H1 (cell line): ENCODE measurements at regions not wholly inside any gene's neighbourhood (a gene's known extent, or its start where the extent isn't known, plus 50 kb on each side); places are given as distances from the start of the nearest gene placed in this dataset.

Experiments used
- CTCF ChIA-PET: fragments of 300-600 bp; sonication (Branson Sonifier 250); formaldehyde crosslinking; loops from one replicate; lab custom pipeline; 2021; ENCODE audit not compliant: partially characterized antibody; lab: Charles Lee
- POLR2A ChIA-PET: fragments of 300-600 bp; sonication (Branson Sonifier 250); formaldehyde crosslinking; loops from one replicate; lab custom pipeline; 2021; ENCODE audit warnings: inconsistent platforms; ENCODE audit not compliant: partially characterized antibody; lab: Charles Lee
- DNase-seq, 2 experiments: peaks; one replicate each; pipeline versions ENCODE4 v3.0.0 to v3.0.0-alpha.2; 2010 to 2022; ENCODE audit warnings: low spot score in 2 of 2, low read depth in 1 of 2, mixed read lengths in 1 of 2
- FAIRE-seq: peaks from 2 replicates; lab custom pipeline; 2011; peaks lifted over from hg19 to GRCh38; lab: Jason Lieb, UNC
- H2AFZ ChIP-seq: 2 replicates; pipeline ENCODE4 v1.8.1; 2012; ENCODE audit warnings: low read length, inconsistent platforms
- H2AK5ac ChIP-seq: 2 replicates; pipeline ENCODE4 v1.6.1; 2013; ENCODE audit warnings: low read depth, low read length
- H2BK120ac ChIP-seq: replicated peaks from 2 replicates; pipeline ENCODE3; 2013; ENCODE audit warnings: low read depth, low read length, inconsistent platforms
- H2BK12ac ChIP-seq: 2 replicates; pipeline ENCODE4 v1.6.1; 2013; ENCODE audit warnings: low read depth, low read length
- H2BK15ac ChIP-seq: 2 replicates; pipeline ENCODE4 v1.6.1; 2013; ENCODE audit warnings: low read length
- H2BK20ac ChIP-seq: 2 replicates; pipeline ENCODE4 v1.6.1; 2013; ENCODE audit warnings: low read length
- H2BK5ac ChIP-seq: 2 replicates; pipeline ENCODE4 v1.6.1; 2013; ENCODE audit warnings: low read depth, low read length
- H3K14ac ChIP-seq: 2 replicates; pipeline ENCODE4 v1.6.1; 2013; ENCODE audit warnings: inconsistent platforms; ENCODE audit not compliant: insufficient read length
- H3K18ac ChIP-seq: 2 replicates; pipeline ENCODE4 v1.6.1; 2013; ENCODE audit warnings: low read length; ENCODE audit errors: extremely low read depth
- H3K23ac ChIP-seq: 2 replicates; pipeline ENCODE4 v1.6.1; 2013; ENCODE audit warnings: inconsistent platforms; ENCODE audit not compliant: insufficient read length
- H3K23me2 ChIP-seq: 2 replicates; pipeline ENCODE4 v1.6.1; 2013; ENCODE audit warnings: low read depth, low read length
- H3K27ac ChIP-seq: 2 replicates; pipeline ENCODE4 v1.6.1; 2011; ENCODE audit warnings: low read depth, low read length, inconsistent platforms
- H3K27me3 ChIP-seq, 4 experiments: replicated peaks in 1 of 4; 1 replicate in 1 of 4; 2 replicates in 3 of 4; pipeline versions ENCODE4 v1.6.1 to v1.8.1; 2011 to 2013; ENCODE audit warnings: low read length in 3 of 4, mild to moderate bottlenecking in 3 of 4, inconsistent platforms in 2 of 4, mixed read lengths in 2 of 4, moderate library complexity in 1 of 4; ENCODE audit not compliant: control insufficient read depth in 3 of 4, insufficient read depth in 3 of 4; ENCODE audit errors: extremely low read depth in 1 of 4
- H3K36me3 ChIP-seq, 4 experiments: 2 replicates each; pipeline versions ENCODE4 v1.6.1 to v1.8.1; 2011 to 2013; ENCODE audit warnings: mild to moderate bottlenecking in 4 of 4, low read length in 3 of 4, moderate library complexity in 2 of 4, control low read depth in 1 of 4, inconsistent platforms in 1 of 4; ENCODE audit not compliant: insufficient read depth in 4 of 4, control insufficient read depth in 2 of 4
- H3K4ac ChIP-seq: replicated peaks from 2 replicates; pipeline ENCODE3; 2013; ENCODE audit warnings: low read length, low read depth, mixed read lengths, inconsistent platforms; ENCODE audit not compliant: insufficient read length
- H3K4me1 ChIP-seq, 4 experiments: replicated peaks in 1 of 4; 1 replicate in 1 of 4; 2 replicates in 3 of 4; pipeline versions ENCODE4 v1.6.1 to v1.8.1; 2011 to 2013; ENCODE audit warnings: low read length in 3 of 4, inconsistent platforms in 2 of 4, mixed read lengths in 1 of 4; ENCODE audit not compliant: insufficient read depth in 4 of 4, control insufficient read depth in 3 of 4
- H3K4me2 ChIP-seq, 2 experiments: 2 replicates each; pipeline versions ENCODE4 v1.6.1 to v1.8.1; 2011 to 2013; ENCODE audit warnings: low read depth in 2 of 2, low read length in 2 of 2, control low read depth in 1 of 2, inconsistent platforms in 1 of 2, mild to moderate bottlenecking in 1 of 2; ENCODE audit not compliant: insufficient read depth in 1 of 2
- H3K4me3 ChIP-seq, 4 experiments: fragments of 200-600, 300-600 bp in 1 of 4; sonication (generic), shearing (Covaris generic), sonication (Bioruptor Twin) in 1 of 4; 2 replicates each; pipeline versions ENCODE4 v1.5.1 to v1.8.1; 2011 to 2016; ENCODE audit warnings: low read length in 4 of 4, low read depth in 3 of 4, control low read depth in 2 of 4, inconsistent platforms in 2 of 4, mild to moderate bottlenecking in 2 of 4, mixed read lengths in 1 of 4, moderate library complexity in 1 of 4; ENCODE audit not compliant: insufficient read depth in 2 of 4; ENCODE audit errors: extremely low read depth in 1 of 4
- H3K56ac ChIP-seq: replicated peaks from 2 replicates; pipeline ENCODE3; 2013; ENCODE audit warnings: low read depth, mild to moderate bottlenecking, mixed read lengths, low read length, inconsistent platforms; ENCODE audit not compliant: insufficient read length
- H3K79me1 ChIP-seq: 2 replicates; pipeline ENCODE4 v1.6.1; 2013; ENCODE audit warnings: low read depth, low read length, control low read depth
- H3K79me2 ChIP-seq, 2 experiments: 2 replicates each; pipeline versions ENCODE4 v1.6.1 to v1.8.1; 2012 to 2013; ENCODE audit warnings: low read length in 2 of 2, mild to moderate bottlenecking in 2 of 2, inconsistent platforms in 1 of 2; ENCODE audit not compliant: insufficient read depth in 2 of 2, control insufficient read depth in 1 of 2
- H3K9ac ChIP-seq, 4 experiments: replicated peaks in 1 of 4; 1 replicate in 1 of 4; 2 replicates in 3 of 4; pipeline versions ENCODE4 v1.6.1 to v1.8.1; 2011 to 2013; ENCODE audit warnings: low read depth in 3 of 4, low read length in 3 of 4, control low read depth in 2 of 4, mild to moderate bottlenecking in 2 of 4, moderate library complexity in 2 of 4, inconsistent platforms in 1 of 4; ENCODE audit errors: extremely low read depth in 1 of 4
- H3K9me3 ChIP-seq, 2 experiments: 2 replicates each; pipeline versions ENCODE4 v1.6.1 to v1.8.1; 2012 to 2013; ENCODE audit warnings: mild to moderate bottlenecking in 2 of 2, moderate library complexity in 2 of 2, control low read depth in 1 of 2, inconsistent platforms in 1 of 2, low read depth in 1 of 2, low read length in 1 of 2, mixed read lengths in 1 of 2; ENCODE audit not compliant: insufficient read depth in 2 of 2
- H4K20me1 ChIP-seq, 2 experiments: replicated peaks in 1 of 2; 2 replicates each; pipeline versions ENCODE3 to v1.8.1; 2011 to 2013; ENCODE audit warnings: inconsistent platforms in 2 of 2, low read length in 2 of 2, mild to moderate bottlenecking in 1 of 2; ENCODE audit not compliant: insufficient read depth in 2 of 2, control insufficient read depth in 1 of 2
- H4K5ac ChIP-seq: 2 replicates; pipeline ENCODE4 v1.6.1; 2013; ENCODE audit warnings: low read length, low read depth, mixed read lengths, inconsistent platforms; ENCODE audit not compliant: insufficient read length
- H4K8ac ChIP-seq: 2 replicates; pipeline ENCODE4 v1.8.0; 2013; ENCODE audit warnings: mild to moderate bottlenecking, moderate library complexity, low read length, inconsistent platforms; ENCODE audit not compliant: insufficient read depth; ENCODE audit errors: extremely low read depth
- H4K91ac ChIP-seq: replicated peaks from 2 replicates; pipeline ENCODE3; 2013; ENCODE audit warnings: low read length, mixed read lengths, inconsistent platforms; ENCODE audit not compliant: insufficient read length
- CTBP2 ChIP-seq: IDR thresholded peaks from 2 replicates; pipeline ENCODE4 v1.7.0; 2011; ENCODE audit warnings: borderline replicate concordance, mild to moderate bottlenecking, moderate library complexity, mixed read lengths, low read length; ENCODE audit not compliant: insufficient read depth, insufficient read length
- EP300 ChIP-seq, 2 experiments: IDR thresholded peaks; 1 replicate in 1 of 2; 2 replicates in 1 of 2; pipeline ENCODE4 v1.6.1; 2011 to 2012; ENCODE audit warnings: low read depth in 2 of 2, low read length in 2 of 2, mild to moderate bottlenecking in 2 of 2, borderline replicate concordance in 1 of 2, inconsistent platforms in 1 of 2, moderate library complexity in 1 of 2
- NRF1 ChIP-seq: IDR thresholded peaks from 2 replicates; pipeline ENCODE4 v1.6.1; 2011; ENCODE audit warnings: mild to moderate bottlenecking, low read depth, low read length, improper control_type of control experiment
- POLR2A ChIP-seq, 2 experiments: IDR thresholded peaks; 1 replicate in 1 of 2; 2 replicates in 1 of 2; pipeline ENCODE4 v1.6.1; 2011; ENCODE audit warnings: low read depth in 2 of 2, low read length in 2 of 2, mild to moderate bottlenecking in 2 of 2; ENCODE audit errors: control extremely low read depth in 1 of 2
- TBP ChIP-seq: IDR thresholded peaks from 2 replicates; pipeline ENCODE4 v1.6.1; 2011; ENCODE audit warnings: low read depth, low read length, improper control_type of control experiment
- TCF12 ChIP-seq: IDR thresholded peaks from 2 replicates; pipeline ENCODE4 v1.6.1; 2011; ENCODE audit warnings: low read depth, mild to moderate bottlenecking, low read length
- WGBS, 2 experiments: shearing (Covaris generic) in 1 of 2; methylation state at CpG; one replicate each; pipeline versions ENCODE4 v1.1.6 to v1.1.7; 2013 to 2015; ENCODE audit warnings: low lambda C conversion rate in 2 of 2, mixed read lengths in 2 of 2, inconsistent platforms in 1 of 2, low coverage in 1 of 2, missing lambda C conversion rate in 1 of 2; ENCODE audit not compliant: insufficient replicate concordance in 2 of 2, insufficient coverage in 1 of 2, insufficient read length in 1 of 2; ENCODE audit errors: extremely low coverage in 1 of 2, missing lambda C conversion rate in 1 of 2; 5-methylcytosine and 5-hydroxymethylcytosine counted together
- TF ChIP-seq, protein P1 (sequence below): IDR thresholded peaks from 2 replicates; pipeline ENCODE4 v1.6.1; 2011; ENCODE audit warnings: low read depth, mild to moderate bottlenecking, low read length; ENCODE audit not compliant: insufficient read depth
- TF ChIP-seq, protein P2 (sequence below), 3 experiments: IDR thresholded peaks; 1 replicate in 2 of 3; 2 replicates in 1 of 3; pipeline versions ENCODE4 v1.5.1 to v1.6.1; 2011; ENCODE audit warnings: low read length in 3 of 3, mild to moderate bottlenecking in 3 of 3, inconsistent platforms in 2 of 3, low read depth in 1 of 3, moderate library complexity in 1 of 3; ENCODE audit not compliant: insufficient read depth in 1 of 3; ENCODE audit errors: control extremely low read depth in 1 of 3

DNA sequence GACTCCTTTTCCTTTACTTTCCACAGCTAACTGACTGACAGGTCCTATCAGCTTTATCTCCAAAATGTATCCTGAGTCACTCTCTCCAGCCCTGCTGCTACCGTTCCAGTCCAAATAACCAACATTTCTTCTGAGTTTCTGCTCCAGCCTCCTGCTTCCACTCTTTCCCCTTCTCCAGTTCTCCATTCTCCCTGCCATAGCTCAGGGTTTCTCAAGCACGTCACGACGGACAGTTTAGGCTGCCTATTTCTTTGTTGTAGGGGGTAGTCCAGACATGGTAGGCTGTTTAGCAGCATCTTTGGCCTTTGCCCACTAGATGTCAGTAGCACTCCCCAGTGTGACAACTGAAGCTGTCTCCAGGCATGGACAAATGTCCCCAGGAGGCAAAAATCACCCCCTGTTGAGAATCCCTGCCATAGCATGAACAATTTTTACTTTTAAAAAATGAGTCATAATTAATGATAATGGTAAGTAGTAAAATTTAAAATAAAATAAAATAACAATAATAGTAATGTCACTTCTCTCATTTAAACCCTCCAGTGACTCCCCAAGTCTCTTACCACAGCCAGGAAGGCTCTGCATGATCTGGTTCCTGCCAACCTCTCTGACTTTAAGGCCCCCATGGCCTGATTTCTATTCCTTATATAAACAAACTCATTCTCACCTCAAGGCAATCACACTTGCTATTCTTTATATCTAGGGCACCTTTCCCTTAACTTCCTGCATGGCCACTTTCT lies 105.4 kb upstream of the FER start:
- H3K27ac ChIP-seq, result no peak overlapping the region
- H2BK5ac ChIP-seq, result no peak overlapping the region
- H3K9me3 ChIP-seq, result peaks cover 2 to 3% of the 10 kb centered on the region in 2 experiments
- H3K14ac ChIP-seq, result no peak overlapping the region
- H4K91ac ChIP-seq, result no peak overlapping the region
- H3K23ac ChIP-seq, result no peak overlapping the region
- no peaks in the 10 kb centered on the region for H3K36me3 ChIP-seq
- H3K56ac ChIP-seq, result no peak overlapping the region
- H2AFZ ChIP-seq, result peak overlapping the region; percentile 99
- no peak overlapping the region for H4K5ac ChIP-seq
- CTCF ChIA-PET, result interaction anchor here (0.5 to 2.8 kb wide), 31 partner anchors 9 to 748 kb away, joined by 3 to 16 read pairs (median 4); no protein-coding TSS in a partner anchor
- no peak overlapping the region for H4K8ac ChIP-seq
- no peak overlapping the region for H3K4me3 ChIP-seq
- no peak overlapping the region for H2AK5ac ChIP-seq
- no peaks in the 10 kb centered on the region for H3K79me2 ChIP-seq
- H2BK120ac ChIP-seq, result no peak overlapping the region
- H2BK20ac ChIP-seq, result peak overlapping the region; percentile 82; the same call in 1 of the 2 replicates
- 43% methylated on average over 4 of the region's 4 CpGs; no CpG with 5 or more reads in 1 of the 2 experiments for WGBS, 2 experiments
- DNase-seq (peak; percentile 33 to 71), FAIRE-seq (peak; percentile 83)
- H2BK15ac ChIP-seq, result peak overlapping the region; percentile 61; the same call in 1 of the 2 replicates
- H4K20me1 ChIP-seq, result no peaks in the 10 kb centered on the region
- POLR2A ChIA-PET, result interaction anchor here (0.6 to 1.3 kb wide), 2 partner anchors 85 to 226 kb away, joined by 3 read pairs; no protein-coding TSS in a partner anchor
- H3K9ac ChIP-seq, result no peak overlapping the region
- H3K4ac ChIP-seq, result no peak overlapping the region
- peak overlapping the region; percentile 75; the same call in 1 of the 2 replicates for H3K18ac ChIP-seq
- H3K27me3 ChIP-seq, result no peaks in the 10 kb centered on the region
- H3K4me2 ChIP-seq, result no peak overlapping the region; a peak in 1 of 4 replicates
- no peaks in the 10 kb centered on the region for H3K79me1 ChIP-seq
- no peak overlapping the region for H2BK12ac ChIP-seq
- peaks cover 0 to 6% (median 2%) of the 10 kb centered on the region in 4 experiments; a peak in 2 of 7 replicates for H3K4me1 ChIP-seq
- no peaks in the 10 kb centered on the region for H3K23me2 ChIP-seq
- TF ChIP-seq POLR2A (IDR thresholded peaks at IDR 0.05; ENCODE audit: control extremely low read depth in 1 of 2, low read depth in 2 of 2, low read length in 2 of 2) (no peak), NRF1 (no peak), CTBP2 (no peak), EP300 (IDR thresholded peaks at IDR 0.05; ENCODE audit: borderline replicate concordance in 1 of 2, low read depth in 2 of 2, low read length in 2 of 2) (no peak), TCF12 (no peak), TBP (no peak)
- TF ChIP-seq, protein P1, sequence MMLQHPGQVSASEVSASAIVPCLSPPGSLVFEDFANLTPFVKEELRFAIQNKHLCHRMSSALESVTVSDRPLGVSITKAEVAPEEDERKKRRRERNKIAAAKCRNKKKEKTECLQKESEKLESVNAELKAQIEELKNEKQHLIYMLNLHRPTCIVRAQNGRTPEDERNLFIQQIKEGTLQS, result no peak
- TF ChIP-seq, protein P2, sequence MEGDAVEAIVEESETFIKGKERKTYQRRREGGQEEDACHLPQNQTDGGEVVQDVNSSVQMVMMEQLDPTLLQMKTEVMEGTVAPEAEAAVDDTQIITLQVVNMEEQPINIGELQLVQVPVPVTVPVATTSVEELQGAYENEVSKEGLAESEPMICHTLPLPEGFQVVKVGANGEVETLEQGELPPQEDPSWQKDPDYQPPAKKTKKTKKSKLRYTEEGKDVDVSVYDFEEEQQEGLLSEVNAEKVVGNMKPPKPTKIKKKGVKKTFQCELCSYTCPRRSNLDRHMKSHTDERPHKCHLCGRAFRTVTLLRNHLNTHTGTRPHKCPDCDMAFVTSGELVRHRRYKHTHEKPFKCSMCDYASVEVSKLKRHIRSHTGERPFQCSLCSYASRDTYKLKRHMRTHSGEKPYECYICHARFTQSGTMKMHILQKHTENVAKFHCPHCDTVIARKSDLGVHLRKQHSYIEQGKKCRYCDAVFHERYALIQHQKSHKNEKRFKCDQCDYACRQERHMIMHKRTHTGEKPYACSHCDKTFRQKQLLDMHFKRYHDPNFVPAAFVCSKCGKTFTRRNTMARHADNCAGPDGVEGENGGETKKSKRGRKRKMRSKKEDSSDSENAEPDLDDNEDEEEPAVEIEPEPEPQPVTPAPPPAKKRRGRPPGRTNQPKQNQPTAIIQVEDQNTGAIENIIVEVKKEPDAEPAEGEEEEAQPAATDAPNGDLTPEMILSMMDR (IDR thresholded peaks at IDR 0.05; ENCODE audit: control extremely low read depth in 1 of 3, insufficient read depth in 1 of 3, low read depth in 1 of 3, low read length in 3 of 3), result peak; percentile 74 to 92 (median 79)
